ENCODE measurements at regions not wholly inside any gene's neighbourhood (a gene's known extent, or its start where the extent isn't known, plus 50 kb on each side); places are given as distances from the start of the nearest gene placed in this dataset.

DNA sequence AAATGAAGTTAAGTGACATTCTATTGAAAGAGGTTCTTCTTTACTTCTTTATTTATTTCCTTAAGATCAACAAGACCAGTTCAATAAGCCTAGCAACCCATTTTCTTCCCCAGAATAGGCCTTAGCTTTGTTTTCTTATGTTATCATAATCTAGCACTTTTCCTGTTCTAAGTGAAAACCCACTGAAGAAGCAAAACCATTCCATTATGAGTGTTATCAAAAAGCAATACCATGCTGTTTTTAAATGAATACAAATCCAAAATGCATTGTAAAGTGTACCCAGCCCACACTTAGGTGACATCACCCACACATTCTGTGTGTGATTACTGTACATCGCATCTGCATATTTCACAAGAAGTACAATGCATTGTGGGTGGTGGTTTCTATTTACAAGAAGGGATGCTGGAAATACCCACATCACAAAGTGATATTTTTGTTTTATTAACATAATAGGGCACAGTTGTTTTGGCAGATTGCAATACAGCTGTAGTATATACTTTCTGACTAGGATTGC lies 679.5 kb downstream of the KCNJ3 start:
- Histone ChIP-seq H3K9me2 (replicated peaks; ENCODE audit: low read length) (no peaks in the 10 kb centered on the region), H3K4me3 (ENCODE audit: low read length) (no peak overlapping the region), H3K9me3 (ENCODE audit: low read length) (no peaks in the 10 kb centered on the region), H3K79me2 (ENCODE audit: low read length) (no peaks in the 10 kb centered on the region), H3F3A (ENCODE audit: low read length, unreplicated experiment) (no peaks in the 10 kb centered on the region), H2AFZ (ENCODE audit: low read length) (no peak overlapping the region), H3K4me1 (ENCODE audit: insufficient read depth, low read length) (no peaks in the 10 kb centered on the region), H3K27ac (ENCODE audit: low read length) (no peak overlapping the region), H4K20me1 (ENCODE audit: low read length) (no peaks in the 10 kb centered on the region), H3K27me3 (ENCODE audit: low read length) (no peaks in the 10 kb centered on the region), H3K4me2 (ENCODE audit: low read length) (no peak overlapping the region), H3K36me3 (ENCODE audit: low read depth, low read length) (no peaks in the 10 kb centered on the region), H3K9ac (ENCODE audit: low read length) (no peak overlapping the region)
- ATAC-seq (no peak), DNase-seq (no peak)
- ChIA-PET POLR2A (ENCODE audit: unreplicated experiment) (no interaction called here), CTCF (interaction anchor here (1.8 kb wide), 1 partner anchor 438 kb away, joined by 9 read pairs; no protein-coding TSS in a partner anchor)
- TF ChIP-seq, protein P1, sequence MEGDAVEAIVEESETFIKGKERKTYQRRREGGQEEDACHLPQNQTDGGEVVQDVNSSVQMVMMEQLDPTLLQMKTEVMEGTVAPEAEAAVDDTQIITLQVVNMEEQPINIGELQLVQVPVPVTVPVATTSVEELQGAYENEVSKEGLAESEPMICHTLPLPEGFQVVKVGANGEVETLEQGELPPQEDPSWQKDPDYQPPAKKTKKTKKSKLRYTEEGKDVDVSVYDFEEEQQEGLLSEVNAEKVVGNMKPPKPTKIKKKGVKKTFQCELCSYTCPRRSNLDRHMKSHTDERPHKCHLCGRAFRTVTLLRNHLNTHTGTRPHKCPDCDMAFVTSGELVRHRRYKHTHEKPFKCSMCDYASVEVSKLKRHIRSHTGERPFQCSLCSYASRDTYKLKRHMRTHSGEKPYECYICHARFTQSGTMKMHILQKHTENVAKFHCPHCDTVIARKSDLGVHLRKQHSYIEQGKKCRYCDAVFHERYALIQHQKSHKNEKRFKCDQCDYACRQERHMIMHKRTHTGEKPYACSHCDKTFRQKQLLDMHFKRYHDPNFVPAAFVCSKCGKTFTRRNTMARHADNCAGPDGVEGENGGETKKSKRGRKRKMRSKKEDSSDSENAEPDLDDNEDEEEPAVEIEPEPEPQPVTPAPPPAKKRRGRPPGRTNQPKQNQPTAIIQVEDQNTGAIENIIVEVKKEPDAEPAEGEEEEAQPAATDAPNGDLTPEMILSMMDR (conservative IDR thresholded peaks at IDR 0.05; ENCODE audit: low read depth, low read length) = no peak
- TF ChIP-seq EZH2phosphoT487 (IDR thresholded peaks at IDR 0.05; ENCODE audit: borderline replicate concordance, low read length) (no peak), EZH2 (IDR thresholded peaks at IDR 0.05; ENCODE audit: low read length, unreplicated experiment) (no peak)
- no TSS peak for BruUV-seq (replicated peaks)
- intact Hi-C loops (cut with micrococcal nuclease) = loop anchor here (1.0 to 10.0 kb wide), 6 partner anchors 284 to 1211 kb away; no protein-coding TSS in a partner anchor

- CTCF ChIA-PET = interaction anchor here (0.5 to 1.8 kb wide), 4 partner anchors 375 to 1403 kb away, joined by 3 to 9 read pairs (median 3); no protein-coding TSS in a partner anchor
- DNase-seq (peak; percentile 63), ATAC-seq (peak; percentile 38; the same call in 1 of the 2 replicates)
- Histone ChIP-seq H3K27me3 (ENCODE audit: low read length) (no peaks in the 10 kb centered on the region), H3K9ac (ENCODE audit: low read length) (no peak overlapping the region), H3K27ac (ENCODE audit: low read length) (no peak overlapping the region), H3K36me3 (ENCODE audit: low read depth, low read length) (no peaks in the 10 kb centered on the region), H3K4me2 (ENCODE audit: low read length) (no peak overlapping the region), H3K9me2 (replicated peaks; ENCODE audit: low read length) (no peaks in the 10 kb centered on the region), H3K9me3 (ENCODE audit: low read length) (no peaks in the 10 kb centered on the region), H4K20me1 (ENCODE audit: low read length) (no peaks in the 10 kb centered on the region), H3K79me2 (ENCODE audit: low read length) (no peaks in the 10 kb centered on the region), H2AFZ (ENCODE audit: low read length) (no peak overlapping the region), H3K4me1 (ENCODE audit: insufficient read depth, low read length) (no peaks in the 10 kb centered on the region), H3F3A (ENCODE audit: low read length, unreplicated experiment) (no peaks in the 10 kb centered on the region), H3K4me3 (ENCODE audit: low read length) (no peak overlapping the region)
- BruUV-seq (replicated peaks) = no TSS peak
- TF ChIP-seq EZH2phosphoT487 (IDR thresholded peaks at IDR 0.05; ENCODE audit: borderline replicate concordance, low read length) (no peak), EZH2 (IDR thresholded peaks at IDR 0.05; ENCODE audit: low read length, unreplicated experiment) (no peak)
- TF ChIP-seq, protein P1 (conservative IDR thresholded peaks at IDR 0.05; ENCODE audit: low read depth, low read length) = peak; percentile 68
- POLR2A ChIA-PET (ENCODE audit: unreplicated experiment) = interaction anchor here (0.5 to 0.6 kb wide), 2 partner anchors 9 to 965 kb away, joined by 4 read pairs; no protein-coding TSS in a partner anchor
- intact Hi-C loops (cut with micrococcal nuclease) = loop anchor here (1.0 to 10.0 kb wide), 6 partner anchors 285 to 1212 kb away; no protein-coding TSS in a partner anchor
Observed at GRCh38 chr2:155377266-155377680, 678.8 kb downstream of the KCNJ3 start.

DNA sequence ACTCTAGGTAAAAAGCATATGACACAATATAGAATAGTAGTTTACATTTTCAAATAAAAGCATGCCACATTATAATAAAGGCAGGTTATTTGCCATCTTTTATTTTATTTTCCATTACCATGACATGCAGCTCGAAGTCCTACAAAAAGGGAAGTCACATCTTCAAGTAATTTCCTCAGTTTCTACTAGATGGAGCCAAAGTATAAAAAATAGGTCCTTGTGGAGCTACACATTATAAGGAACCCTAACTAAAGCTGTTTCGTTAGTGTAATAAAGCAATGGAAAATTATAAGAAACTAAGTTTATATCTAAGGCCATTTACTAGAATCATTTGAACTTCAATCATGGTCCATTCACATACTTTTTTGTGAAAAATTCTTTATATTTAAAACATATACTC lies 674.5 kb downstream of the KCNJ3 start:
- peak; percentile 67 for ATAC-seq
- no TSS peak for BruUV-seq (replicated peaks)
- ChIA-PET CTCF (interaction anchor here (0.5 to 1.1 kb wide), 5 partner anchors 443 to 1683 kb away, joined by 3 to 14 read pairs (median 4); no protein-coding TSS in a partner anchor), POLR2A (ENCODE audit: unreplicated experiment) (no interaction called here)
- no peaks in the 10 kb centered on the region for H3K9me2 ChIP-seq (replicated peaks; ENCODE audit: low read length)
- H3K9me3 ChIP-seq (ENCODE audit: low read length) = no peaks in the 10 kb centered on the region
- H3K36me3 ChIP-seq (ENCODE audit: low read depth, low read length) = no peaks in the 10 kb centered on the region
- no peaks in the 10 kb centered on the region for H3K4me1 ChIP-seq (ENCODE audit: insufficient read depth, low read length)
- H3K27me3 ChIP-seq (ENCODE audit: low read length) = no peaks in the 10 kb centered on the region
- H2AFZ ChIP-seq (ENCODE audit: low read length) = 0 out of 2 replicates have a peak overlapping the region, but pooled peaks have one; percentile 26
- TF ChIP-seq EZH2 (IDR thresholded peaks at IDR 0.05; ENCODE audit: low read length, unreplicated experiment) = no peak
- TF ChIP-seq, protein P1 (conservative IDR thresholded peaks at IDR 0.05; ENCODE audit: low read depth, low read length) = peak; percentile 61
- no peak for TF ChIP-seq EZH2phosphoT487 (IDR thresholded peaks at IDR 0.05; ENCODE audit: borderline replicate concordance, low read length)
- H3K79me2 ChIP-seq (ENCODE audit: low read length) = no peaks in the 10 kb centered on the region
- no peaks in the 10 kb centered on the region for H3F3A ChIP-seq (ENCODE audit: low read length, unreplicated experiment)
- H3K9ac ChIP-seq (ENCODE audit: low read length) = no peak overlapping the region
- H3K27ac ChIP-seq (ENCODE audit: low read length) = no peak overlapping the region
- H3K4me3 ChIP-seq (ENCODE audit: low read length) = no peak overlapping the region
- intact Hi-C loops (cut with micrococcal nuclease) = loop anchor here (1.0 to 10.0 kb wide), 6 partner anchors 1032 to 1821 kb away; no protein-coding TSS in a partner anchor
- DNase-seq = peak; percentile 59
- no peak overlapping the region for H3K4me2 ChIP-seq (ENCODE audit: low read length)
- no peaks in the 10 kb centered on the region for H4K20me1 ChIP-seq (ENCODE audit: low read length)
